GM12865 (cell line): ENCODE measurements at regions not wholly inside any gene's neighbourhood (a gene's known extent, or its start where the extent isn't known, plus 50 kb on each side); places are given as distances from the start of the nearest gene placed in this dataset.

Source experiments
- DNase-seq: peaks from one replicate; pipeline ENCODE4 v3.0.0; 2010; ENCODE audit warnings: low read depth
- H3K4me3 ChIP-seq: 2 replicates; pipeline ENCODE4 v1.5.1; 2011; ENCODE audit warnings: mild to moderate bottlenecking, low read depth, low read length, control low read depth
- CTCF ChIP-seq: IDR thresholded peaks from 2 replicates; pipeline ENCODE4 v1.5.1; 2011; ENCODE audit warnings: low read length, control low read depth, low read depth, inconsistent platforms; ENCODE audit not compliant: insufficient read depth; ENCODE audit errors: missing control alignments

- TF ChIP-seq CTCF, result no peak
- H3K4me3 ChIP-seq, result no peak overlapping the region
- no peak for DNase-seq
Observed at GRCh38 chr5:4221048-4221447, 625.4 kb downstream of the IRX1 start.

GRCh38 chr5:4222147-4222546 is 626.5 kb downstream of the IRX1 start:
- no peak overlapping the region for H3K4me3 ChIP-seq
- TF ChIP-seq CTCF, result no peak
- DNase-seq, result no peak

- no peak for DNase-seq
- no peak overlapping the region for H3K4me3 ChIP-seq
- TF ChIP-seq CTCF, result no peak
Observed at GRCh38 chr5:4222821-4223220, 627.2 kb downstream of the IRX1 start.

- DNase-seq, result no peak
- H3K4me3 ChIP-seq, result no peak overlapping the region
- TF ChIP-seq CTCF, result no peak
Observed at GRCh38 chr5:4225741-4226140, 630.1 kb downstream of the IRX1 start.

GRCh38 chr5:4226565-4226964 is 630.9 kb downstream of the IRX1 start:
- no peak overlapping the region for H3K4me3 ChIP-seq
- TF ChIP-seq CTCF, result no peak
- no peak for DNase-seq

- H3K4me3 ChIP-seq, result no peak overlapping the region
- DNase-seq, result no peak
- TF ChIP-seq CTCF, result no peak
Observed at GRCh38 chr5:4228708-4229107, 633.1 kb downstream of the IRX1 start.

GRCh38 chr5:4229414-4230292 is 634.0 kb downstream of the IRX1 start:
- no peak for TF ChIP-seq CTCF

More at GRCh38 chr5:4229414-4230292, 634.0 kb downstream of the IRX1 start:
- no peak for DNase-seq
- no peak overlapping the region for H3K4me3 ChIP-seq
